SK-N-SH treated with all-trans-retinoic acid at 6 μM for 48 hours (cell line): ENCODE measurements at regions not wholly inside any gene's neighbourhood (a gene's known extent, or its start where the extent isn't known, plus 50 kb on each side); places are given as distances from the start of the nearest gene placed in this dataset.

Source experiments
- ARNTL ChIP-seq: fragments of 450-650 bp; formaldehyde crosslinking; IDR thresholded peaks from 2 replicates; pipeline ENCODE4 v1.5.0; 2020; ENCODE audit warnings: low read depth, mild to moderate bottlenecking, moderate library complexity, borderline replicate concordance
- CSDC2 ChIP-seq: fragments of 250-450 bp; sonication (Bioruptor Pico); IDR thresholded peaks from 2 replicates; pipeline ENCODE4 v1.5.0; 2020; ENCODE audit warnings: mild to moderate bottlenecking, moderate library complexity
- TOX ChIP-seq: fragments of 250-450 bp; sonication (Bioruptor Pico); IDR thresholded peaks from 2 replicates; pipeline ENCODE4 v1.8.0; 2021; ENCODE audit warnings: mild to moderate bottlenecking, moderate library complexity, borderline replicate concordance
- ZC3H10 ChIP-seq: fragments of 250-450 bp; sonication (Bioruptor Pico); IDR thresholded peaks from 2 replicates; pipeline ENCODE4 v1.5.1; 2021; ENCODE audit warnings: mild to moderate bottlenecking, moderate library complexity
- ZFP3 ChIP-seq: fragments of 250-450 bp; sonication (Bioruptor Pico); IDR thresholded peaks from 2 replicates; pipeline ENCODE4 v1.5.0; 2020; ENCODE audit warnings: mild to moderate bottlenecking, moderate library complexity
- ZFP30 ChIP-seq: fragments of 450-650 bp; formaldehyde crosslinking; IDR thresholded peaks from 2 replicates; pipeline ENCODE4 v1.5.0; 2022; ENCODE audit warnings: mild to moderate bottlenecking, moderate library complexity
- TF ChIP-seq, protein P1 (sequence below): fragments of 250-450 bp; sonication (Bioruptor Pico); IDR thresholded peaks from 2 replicates; pipeline ENCODE4 v1.5.1; 2020; ENCODE audit warnings: low read depth, mild to moderate bottlenecking, moderate library complexity
- TF ChIP-seq, protein P2 (sequence below): fragments of 250-450 bp; sonication (Bioruptor Pico); IDR thresholded peaks from 2 replicates; pipeline ENCODE4 v1.5.1; 2021; ENCODE audit warnings: mild to moderate bottlenecking, moderate library complexity

DNA sequence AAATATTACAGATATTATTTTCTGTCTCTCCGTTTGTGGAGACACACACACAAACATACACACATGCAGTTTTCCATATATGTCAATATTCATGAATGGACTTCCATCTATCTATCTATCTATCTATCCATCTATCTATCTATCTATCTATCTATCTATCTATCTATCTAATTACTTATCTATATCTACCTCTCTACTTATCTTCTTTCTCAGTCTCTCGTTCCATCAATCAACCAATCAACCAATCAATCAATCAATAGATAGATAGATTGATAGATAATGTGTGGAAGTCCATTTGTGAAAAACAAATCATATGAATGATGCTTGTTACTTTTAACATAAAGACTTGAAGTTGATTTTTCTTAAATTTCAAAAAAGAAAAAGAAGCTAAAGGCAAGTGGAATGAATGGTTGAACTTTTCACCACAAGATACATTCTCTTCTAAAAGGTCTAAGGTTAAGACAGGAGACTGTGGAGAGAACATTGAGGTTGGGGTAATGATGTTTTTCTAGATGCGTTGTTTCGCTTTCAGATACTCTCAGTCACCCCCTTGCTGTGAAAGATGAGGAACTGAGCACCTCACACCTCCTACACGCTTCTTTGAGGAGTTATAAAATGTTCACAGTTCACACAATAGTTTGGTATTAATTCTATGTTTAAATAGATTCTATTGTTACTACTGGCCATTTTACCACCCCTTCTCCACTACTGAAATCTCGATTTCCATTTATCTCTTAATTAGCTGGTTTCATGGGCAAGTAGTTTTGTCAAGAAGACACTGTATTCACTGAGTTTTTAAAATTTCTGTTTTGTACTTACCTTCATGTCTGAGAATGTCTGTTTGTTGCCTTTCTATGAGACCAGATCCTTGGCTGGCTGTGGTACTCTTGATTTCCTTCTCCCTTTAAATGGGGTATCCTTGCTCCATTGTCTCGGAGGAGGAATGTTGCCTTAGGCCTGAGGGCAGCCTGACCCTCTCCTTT, 114.1 kb downstream of the EMX2 start:
- TF ChIP-seq CSDC2 (CRISPR knock-in tag) (no peak), TOX (no peak), ZFP3 (CRISPR knock-in tag) (no peak), ZFP30 (no peak), ARNTL (CRISPR knock-in tag) (no peak), ZC3H10 (CRISPR knock-in tag) (no peak)
- TF ChIP-seq, protein P1, sequence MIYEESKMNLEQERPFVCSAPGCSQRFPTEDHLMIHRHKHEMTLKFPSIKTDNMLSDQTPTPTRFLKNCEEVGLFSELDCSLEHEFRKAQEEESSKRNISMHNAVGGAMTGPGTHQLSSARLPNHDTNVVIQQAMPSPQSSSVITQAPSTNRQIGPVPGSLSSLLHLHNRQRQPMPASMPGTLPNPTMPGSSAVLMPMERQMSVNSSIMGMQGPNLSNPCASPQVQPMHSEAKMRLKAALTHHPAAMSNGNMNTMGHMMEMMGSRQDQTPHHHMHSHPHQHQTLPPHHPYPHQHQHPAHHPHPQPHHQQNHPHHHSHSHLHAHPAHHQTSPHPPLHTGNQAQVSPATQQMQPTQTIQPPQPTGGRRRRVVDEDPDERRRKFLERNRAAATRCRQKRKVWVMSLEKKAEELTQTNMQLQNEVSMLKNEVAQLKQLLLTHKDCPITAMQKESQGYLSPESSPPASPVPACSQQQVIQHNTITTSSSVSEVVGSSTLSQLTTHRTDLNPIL, result no peak
- TF ChIP-seq, protein P2, sequence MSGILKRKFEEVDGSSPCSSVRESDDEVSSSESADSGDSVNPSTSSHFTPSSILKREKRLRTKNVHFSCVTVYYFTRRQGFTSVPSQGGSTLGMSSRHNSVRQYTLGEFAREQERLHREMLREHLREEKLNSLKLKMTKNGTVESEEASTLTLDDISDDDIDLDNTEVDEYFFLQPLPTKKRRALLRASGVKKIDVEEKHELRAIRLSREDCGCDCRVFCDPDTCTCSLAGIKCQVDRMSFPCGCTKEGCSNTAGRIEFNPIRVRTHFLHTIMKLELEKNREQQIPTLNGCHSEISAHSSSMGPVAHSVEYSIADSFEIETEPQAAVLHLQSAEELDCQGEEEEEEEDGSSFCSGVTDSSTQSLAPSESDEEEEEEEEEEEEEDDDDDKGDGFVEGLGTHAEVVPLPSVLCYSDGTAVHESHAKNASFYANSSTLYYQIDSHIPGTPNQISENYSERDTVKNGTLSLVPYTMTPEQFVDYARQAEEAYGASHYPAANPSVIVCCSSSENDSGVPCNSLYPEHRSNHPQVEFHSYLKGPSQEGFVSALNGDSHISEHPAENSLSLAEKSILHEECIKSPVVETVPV (CRISPR knock-in tag), result no peak
